ENCODE measurements at regions not wholly inside any gene's neighbourhood (a gene's known extent, or its start where the extent isn't known, plus 50 kb on each side); places are given as distances from the start of the nearest gene placed in this dataset.
"Not testable (repeated sequence)": the region's sequence is repeated elsewhere in the genome, so short reads cannot be mapped to it uniquely, and the experiment has no call there.

DNA sequence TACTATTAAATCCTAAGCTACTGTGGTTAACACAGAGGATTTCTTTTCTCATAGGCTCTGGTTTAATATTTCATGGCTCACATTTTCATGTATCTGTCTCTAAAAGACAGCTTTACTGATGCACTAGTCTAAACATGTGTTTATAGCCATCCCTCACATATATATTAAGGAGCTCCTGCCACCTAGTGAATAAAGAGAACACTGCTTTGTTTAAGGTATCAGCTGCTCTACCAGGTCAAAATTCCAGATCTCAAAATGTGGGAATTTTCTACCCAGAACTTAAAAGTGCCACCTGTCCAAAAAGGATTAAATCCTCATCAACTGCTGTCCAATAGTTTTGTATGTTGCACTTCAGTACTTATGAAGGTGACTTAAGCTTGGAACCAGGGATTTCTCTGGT lies 188.5 kb upstream of the TEX13C start:
- no peak overlapping the region for H3K4me3 ChIP-seq
- H3K36me3 ChIP-seq (ENCODE audit: insufficient read depth, low read length), result 0 out of 2 replicates have a peak, but pooled peaks cover 3% of the 10 kb centered on the region
- no peak for TF ChIP-seq POLR2AphosphoS5 (IDR thresholded peaks at IDR 0.05; ENCODE audit: borderline replicate concordance, low read depth, low read length)
- TF ChIP-seq EZH2 (IDR thresholded peaks at IDR 0.05), result no peak
- no peak for TF ChIP-seq FOXP2 (optimal IDR thresholded peaks at IDR 0.05; ENCODE audit: control extremely low read depth, extremely low read length, insufficient read depth)
- H3K9ac ChIP-seq (ENCODE audit: insufficient read length), result no peak overlapping the region
- peak; percentile 10 for DNase-seq (ENCODE audit: low read depth, low spot score)
- no peaks in the 10 kb centered on the region for H3K9me3 ChIP-seq (ENCODE audit: low read depth, low read length)
- H3K27ac ChIP-seq, result no peak overlapping the region

DNA sequence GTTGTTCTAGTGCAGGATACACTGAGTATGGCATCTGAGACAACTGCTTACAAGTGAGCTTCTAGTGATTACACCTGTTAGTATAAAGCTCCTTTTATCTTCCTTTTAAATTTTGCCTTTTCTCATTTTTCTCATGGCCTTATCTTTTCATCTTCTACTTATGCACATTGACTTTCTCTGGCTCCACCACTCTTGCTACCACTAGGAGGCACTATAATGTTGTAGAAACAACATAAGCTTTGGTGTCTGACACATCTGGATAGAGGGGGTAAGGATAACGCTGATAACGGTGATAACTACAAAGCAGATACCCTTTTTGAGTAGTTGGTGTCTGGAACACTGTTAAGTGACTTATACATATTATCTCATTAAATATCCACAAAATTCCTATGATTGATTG lies 187.4 kb upstream of the TEX13C start:
- Histone ChIP-seq H3K9ac (ENCODE audit: insufficient read length) (no peak overlapping the region), H3K27ac (no peak overlapping the region), H3K4me3 (no peak overlapping the region), H3K36me3 (ENCODE audit: insufficient read depth, low read length) (0 out of 2 replicates have a peak, but pooled peaks cover 3% of the 10 kb centered on the region), H3K9me3 (ENCODE audit: low read depth, low read length) (no peaks in the 10 kb centered on the region)
- no peak for TF ChIP-seq FOXP2 (optimal IDR thresholded peaks at IDR 0.05; ENCODE audit: control extremely low read depth, extremely low read length, insufficient read depth)
- no peak for TF ChIP-seq POLR2AphosphoS5 (IDR thresholded peaks at IDR 0.05; ENCODE audit: borderline replicate concordance, low read depth, low read length)
- TF ChIP-seq EZH2 (IDR thresholded peaks at IDR 0.05), result no peak
- peak; percentile 6 for DNase-seq (ENCODE audit: low read depth, low spot score)

DNA sequence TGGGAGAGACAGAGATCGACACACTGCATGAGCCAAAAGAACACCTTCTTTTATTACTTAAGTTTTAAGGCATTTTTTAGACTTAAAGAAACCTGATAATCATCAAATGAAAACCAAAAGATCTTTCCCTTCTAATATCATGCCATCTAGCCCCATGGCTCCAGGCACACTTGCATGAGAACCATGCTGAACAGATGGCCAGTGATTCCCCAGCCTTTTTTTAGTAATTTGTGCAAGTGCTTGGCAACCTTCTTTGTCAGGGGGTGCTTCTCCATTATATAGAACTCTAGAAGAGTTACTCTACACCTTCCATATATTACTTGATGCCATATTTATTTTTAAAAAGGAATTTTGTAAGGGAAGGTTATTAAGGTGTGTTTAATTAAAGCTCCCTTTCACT lies 182.2 kb upstream of the TEX13C start:
- H3K27ac ChIP-seq, result no peak overlapping the region
- no peak for TF ChIP-seq FOXP2 (optimal IDR thresholded peaks at IDR 0.05; ENCODE audit: control extremely low read depth, extremely low read length, insufficient read depth)
- no peak for TF ChIP-seq EZH2 (IDR thresholded peaks at IDR 0.05)
- no peak for TF ChIP-seq POLR2AphosphoS5 (IDR thresholded peaks at IDR 0.05; ENCODE audit: borderline replicate concordance, low read depth, low read length)
- no peak overlapping the region for H3K9ac ChIP-seq (ENCODE audit: insufficient read length)
- H3K9me3 ChIP-seq (ENCODE audit: low read depth, low read length), result no peaks in the 10 kb centered on the region
- H3K4me3 ChIP-seq, result no peak overlapping the region
- no peak for DNase-seq (ENCODE audit: low read depth, low spot score)
- no peaks in the 10 kb centered on the region for H3K36me3 ChIP-seq (ENCODE audit: insufficient read depth, low read length)

DNA sequence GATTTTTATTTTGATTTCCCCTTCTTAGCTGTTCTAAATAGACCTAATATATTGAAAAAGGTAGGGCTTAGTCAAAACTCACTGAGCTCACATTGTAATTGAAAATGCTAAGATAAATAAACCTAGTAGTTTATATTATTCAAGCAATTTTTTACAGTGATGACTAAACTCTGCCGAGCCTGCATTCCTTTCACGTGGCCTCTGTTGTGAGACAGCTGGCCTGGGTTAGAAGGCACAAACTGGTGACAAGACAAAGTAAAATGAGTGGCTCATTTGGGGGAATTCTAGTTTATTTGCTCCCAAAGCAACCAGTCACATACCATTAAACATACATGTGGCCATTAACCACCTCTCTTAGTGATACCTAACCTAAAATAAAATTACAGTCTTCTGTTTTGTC lies 169.4 kb upstream of the TEX13C start:
- Histone ChIP-seq H3K36me3 (ENCODE audit: insufficient read depth, low read length) (no peaks in the 10 kb centered on the region), H3K4me3 (no peak overlapping the region), H3K27ac (no peak overlapping the region), H3K9me3 (ENCODE audit: low read depth, low read length) (no peaks in the 10 kb centered on the region), H3K9ac (ENCODE audit: insufficient read length) (no peak overlapping the region)
- TF ChIP-seq FOXP2 (optimal IDR thresholded peaks at IDR 0.05; ENCODE audit: control extremely low read depth, extremely low read length, insufficient read depth) (no peak), EZH2 (IDR thresholded peaks at IDR 0.05) (no peak), POLR2AphosphoS5 (IDR thresholded peaks at IDR 0.05; ENCODE audit: borderline replicate concordance, low read depth, low read length) (no peak)
- no peak for DNase-seq (ENCODE audit: low read depth, low spot score)

DNA sequence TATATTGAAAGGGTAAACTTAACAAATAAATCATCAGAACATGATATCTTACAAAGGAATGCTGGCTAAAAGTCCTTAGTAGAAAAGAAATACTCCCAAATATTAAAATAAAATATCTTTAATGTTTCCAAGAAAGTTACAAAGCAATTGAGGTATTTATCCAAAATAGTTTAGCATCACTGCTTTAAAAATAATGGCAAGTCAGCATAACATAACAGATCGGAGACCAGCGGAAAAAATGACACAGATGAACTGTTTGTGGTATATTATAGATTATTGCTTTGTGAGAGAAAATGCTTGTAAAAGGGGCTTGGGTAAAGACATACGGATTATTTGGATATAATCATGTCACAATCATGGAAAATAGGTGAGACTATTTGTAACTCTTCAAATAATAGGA lies 168.5 kb upstream of the TEX13C start:
- no peaks in the 10 kb centered on the region for H3K36me3 ChIP-seq (ENCODE audit: insufficient read depth, low read length)
- H3K9ac ChIP-seq (ENCODE audit: insufficient read length), result no peak overlapping the region
- TF ChIP-seq POLR2AphosphoS5 (IDR thresholded peaks at IDR 0.05; ENCODE audit: borderline replicate concordance, low read depth, low read length) (no peak), FOXP2 (optimal IDR thresholded peaks at IDR 0.05; ENCODE audit: control extremely low read depth, extremely low read length, insufficient read depth) (no peak), EZH2 (IDR thresholded peaks at IDR 0.05) (no peak)
- no peaks in the 10 kb centered on the region for H3K9me3 ChIP-seq (ENCODE audit: low read depth, low read length)
- no peak for DNase-seq (ENCODE audit: low read depth, low spot score)
- no peak overlapping the region for H3K4me3 ChIP-seq
- H3K27ac ChIP-seq, result no peak overlapping the region

DNA sequence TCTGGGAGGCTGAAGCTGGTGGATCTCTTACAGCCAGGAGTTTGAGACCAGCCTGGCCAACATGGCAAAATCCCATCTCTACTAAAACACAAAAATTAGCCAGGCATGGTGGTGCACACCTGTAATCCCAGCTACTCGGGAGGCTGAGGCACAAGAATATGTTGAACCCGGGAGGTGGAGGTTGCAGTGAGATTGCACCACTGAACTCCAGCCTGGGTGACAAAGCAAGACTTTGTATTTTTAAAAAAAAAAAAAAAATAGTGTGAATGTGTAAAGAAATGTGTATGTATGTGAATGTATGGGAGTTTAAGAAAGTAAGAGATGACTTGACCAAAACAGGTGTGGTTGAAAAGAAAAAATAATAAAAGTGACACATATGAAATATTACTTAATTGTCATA lies 167.7 kb upstream of the TEX13C start:
- no peaks in the 10 kb centered on the region for H3K36me3 ChIP-seq (ENCODE audit: insufficient read depth, low read length)
- H3K4me3 ChIP-seq, result no peak overlapping the region
- no peak for TF ChIP-seq EZH2 (IDR thresholded peaks at IDR 0.05)
- TF ChIP-seq POLR2AphosphoS5 (IDR thresholded peaks at IDR 0.05; ENCODE audit: borderline replicate concordance, low read depth, low read length), result no peak
- no peak for TF ChIP-seq FOXP2 (optimal IDR thresholded peaks at IDR 0.05; ENCODE audit: control extremely low read depth, extremely low read length, insufficient read depth)
- H3K27ac ChIP-seq, result no peak overlapping the region
- H3K9me3 ChIP-seq (ENCODE audit: low read depth, low read length), result no peaks in the 10 kb centered on the region
- H3K9ac ChIP-seq (ENCODE audit: insufficient read length), result no peak overlapping the region
- no peak for DNase-seq (ENCODE audit: low read depth, low spot score)

DNA sequence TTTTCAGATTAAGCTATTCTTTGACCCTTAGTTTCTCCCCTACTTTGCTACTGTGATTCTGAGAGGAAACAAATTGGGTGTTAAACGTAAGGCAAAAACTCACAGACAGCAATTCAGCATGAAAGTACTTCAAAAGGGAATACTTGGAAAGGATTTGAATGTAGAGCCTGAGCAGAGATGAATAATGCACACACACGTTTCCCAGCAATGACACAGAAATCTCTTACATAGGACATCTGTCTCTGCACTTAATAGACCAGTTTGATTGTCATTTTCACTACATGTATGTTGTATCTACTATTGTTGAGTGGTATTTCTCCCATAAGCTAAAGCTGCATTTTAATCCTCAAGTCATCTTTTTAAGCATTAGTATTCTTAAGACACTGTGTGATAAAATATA lies 166.1 kb upstream of the TEX13C start:
- H3K9ac ChIP-seq (ENCODE audit: insufficient read length), result no peak overlapping the region
- no peaks in the 10 kb centered on the region for H3K9me3 ChIP-seq (ENCODE audit: low read depth, low read length)
- DNase-seq (ENCODE audit: low read depth, low spot score), result no peak
- no peak overlapping the region for H3K4me3 ChIP-seq
- no peak for TF ChIP-seq EZH2 (IDR thresholded peaks at IDR 0.05)
- no peak for TF ChIP-seq POLR2AphosphoS5 (IDR thresholded peaks at IDR 0.05; ENCODE audit: borderline replicate concordance, low read depth, low read length)
- no peak for TF ChIP-seq FOXP2 (optimal IDR thresholded peaks at IDR 0.05; ENCODE audit: control extremely low read depth, extremely low read length, insufficient read depth)
- no peak overlapping the region for H3K27ac ChIP-seq
- H3K36me3 ChIP-seq (ENCODE audit: insufficient read depth, low read length), result no peaks in the 10 kb centered on the region

DNA sequence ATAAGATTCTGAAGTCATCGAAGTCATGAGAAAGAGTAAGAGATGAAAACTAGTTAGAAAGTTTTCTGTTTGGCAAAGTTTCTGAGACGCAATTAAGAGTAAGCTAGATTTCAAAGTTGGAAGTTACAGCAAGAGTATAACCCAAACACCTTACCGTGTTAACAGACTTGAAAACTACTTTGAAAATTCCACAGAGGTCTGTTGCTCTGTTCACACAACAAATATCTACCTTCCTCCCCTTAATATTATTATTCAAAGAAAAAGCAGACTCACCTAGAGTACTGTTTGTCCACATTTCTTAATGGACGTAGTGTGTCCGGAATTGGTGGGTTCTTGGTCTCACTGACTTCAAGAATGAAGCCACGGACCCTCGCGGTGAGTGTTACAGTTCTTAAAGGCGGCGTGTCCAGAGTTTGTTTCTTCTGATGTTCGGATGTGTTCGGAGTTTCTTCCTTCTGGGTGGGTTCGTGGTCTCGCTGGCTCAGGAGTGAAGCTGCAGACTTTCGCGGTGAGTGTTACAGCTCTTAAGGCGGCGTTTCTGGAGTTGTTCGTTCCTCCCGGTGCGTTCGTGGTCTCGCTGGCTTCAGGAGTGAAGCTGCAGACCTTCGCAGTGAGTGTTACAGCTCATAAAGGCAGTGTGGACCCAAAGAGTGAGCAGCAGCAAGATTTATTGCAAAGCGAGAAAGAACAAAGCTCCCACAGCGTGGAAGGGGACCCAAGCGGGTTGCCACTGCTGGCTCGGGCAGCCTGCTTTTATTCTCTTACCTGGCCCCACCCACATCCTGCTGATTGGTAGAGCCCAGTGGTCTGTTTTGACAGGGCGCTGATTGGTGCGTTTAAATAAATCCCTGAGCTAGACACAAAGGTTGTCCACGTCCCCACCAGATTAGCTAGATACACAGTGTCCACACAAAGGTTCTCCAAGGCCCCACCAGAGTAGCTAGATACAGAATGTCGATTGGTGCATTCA lies 165.1 kb upstream of the TEX13C start:
- H3K36me3 ChIP-seq (ENCODE audit: insufficient read depth, low read length); H3K4me3 ChIP-seq; DNase-seq (ENCODE audit: low read depth, low spot score); H3K9ac ChIP-seq (ENCODE audit: insufficient read length); H3K27ac ChIP-seq; H3K9me3 ChIP-seq (ENCODE audit: low read depth, low read length): not testable (repeated sequence)

DNA sequence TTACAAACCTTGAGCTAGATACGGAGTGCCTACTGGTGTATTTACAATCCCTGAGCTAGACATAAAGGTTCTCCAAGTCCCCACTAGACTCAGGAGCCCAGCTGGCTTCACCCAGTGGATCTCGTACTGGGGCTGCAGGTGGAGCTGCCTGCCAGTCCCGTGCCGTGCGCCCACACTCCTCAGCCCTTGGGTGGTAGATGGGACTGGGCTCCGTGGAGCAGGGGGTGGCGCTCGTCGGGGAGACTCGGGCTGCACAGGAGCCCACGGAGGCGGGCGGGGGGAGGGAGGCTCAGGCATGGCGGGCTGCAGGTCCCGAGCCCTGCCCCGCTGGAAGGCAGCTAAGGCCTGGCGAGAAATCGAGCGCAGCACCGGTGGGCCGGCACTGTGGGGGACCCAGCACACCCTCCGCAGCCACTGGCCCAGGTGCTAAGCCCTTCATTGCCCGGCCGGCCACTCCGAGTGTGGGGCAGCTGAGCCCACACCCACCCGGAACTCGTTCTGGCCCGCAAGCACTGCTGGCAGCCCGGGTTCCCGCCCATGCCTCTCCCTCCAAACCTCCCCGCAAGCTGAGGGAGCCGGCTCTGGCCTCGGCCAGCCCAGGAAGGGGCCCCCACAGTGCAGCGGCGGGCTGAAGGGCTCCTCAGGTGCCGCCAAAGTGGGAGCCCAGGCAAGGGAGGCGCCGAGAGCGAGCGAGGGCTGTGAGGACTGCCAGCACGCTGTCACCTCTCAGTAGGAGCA lies 164.2 kb upstream of the TEX13C start:
- not testable (repeated sequence) for H3K27ac ChIP-seq; H3K4me3 ChIP-seq; DNase-seq (ENCODE audit: low read depth, low spot score); H3K9me3 ChIP-seq (ENCODE audit: low read depth, low read length); H3K9ac ChIP-seq (ENCODE audit: insufficient read length); H3K36me3 ChIP-seq (ENCODE audit: insufficient read depth, low read length)

Data from SK-N-MC (cell line).